ENCODE measurements at regions not wholly inside any gene's neighbourhood (a gene's known extent, or its start where the extent isn't known, plus 50 kb on each side); places are given as distances from the start of the nearest gene placed in this dataset.

DNA sequence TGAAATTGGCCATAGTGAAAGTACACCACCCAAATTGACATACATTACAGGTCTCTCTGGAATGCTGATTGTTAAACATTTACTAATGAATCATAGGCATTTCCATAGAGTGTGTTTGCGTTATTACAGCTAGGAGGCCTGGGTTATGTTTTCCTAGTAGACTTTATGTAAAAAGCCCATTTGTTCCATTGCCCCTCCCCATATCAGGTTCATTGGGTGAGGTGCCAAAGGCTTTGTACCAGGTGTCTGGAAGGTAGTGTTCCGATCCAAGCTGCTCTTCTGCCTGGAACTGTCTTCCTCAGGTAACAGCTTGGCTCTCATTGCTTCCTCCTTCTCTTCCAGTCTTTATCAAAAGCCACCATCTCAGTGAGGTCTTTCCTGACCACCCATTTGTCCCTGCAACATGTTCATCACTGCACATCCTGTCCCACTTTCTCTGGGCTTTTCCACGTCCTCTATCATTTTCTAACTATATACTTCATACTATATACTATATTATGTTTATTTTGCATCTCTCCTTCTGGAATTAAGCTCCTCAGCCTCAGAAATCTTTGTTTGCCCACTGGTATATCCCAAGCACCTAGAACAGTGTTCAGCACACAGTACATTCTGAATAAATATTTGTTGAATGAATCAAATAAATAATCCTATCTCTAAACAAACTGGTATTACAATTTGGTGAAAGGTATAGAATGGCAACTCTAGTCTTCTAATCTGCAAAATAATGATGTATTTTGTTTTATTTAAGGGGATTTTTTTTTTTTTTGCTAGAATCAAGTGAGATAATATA is 252.3 kb downstream of the KTN1 start:
- TF ChIP-seq, protein P1, sequence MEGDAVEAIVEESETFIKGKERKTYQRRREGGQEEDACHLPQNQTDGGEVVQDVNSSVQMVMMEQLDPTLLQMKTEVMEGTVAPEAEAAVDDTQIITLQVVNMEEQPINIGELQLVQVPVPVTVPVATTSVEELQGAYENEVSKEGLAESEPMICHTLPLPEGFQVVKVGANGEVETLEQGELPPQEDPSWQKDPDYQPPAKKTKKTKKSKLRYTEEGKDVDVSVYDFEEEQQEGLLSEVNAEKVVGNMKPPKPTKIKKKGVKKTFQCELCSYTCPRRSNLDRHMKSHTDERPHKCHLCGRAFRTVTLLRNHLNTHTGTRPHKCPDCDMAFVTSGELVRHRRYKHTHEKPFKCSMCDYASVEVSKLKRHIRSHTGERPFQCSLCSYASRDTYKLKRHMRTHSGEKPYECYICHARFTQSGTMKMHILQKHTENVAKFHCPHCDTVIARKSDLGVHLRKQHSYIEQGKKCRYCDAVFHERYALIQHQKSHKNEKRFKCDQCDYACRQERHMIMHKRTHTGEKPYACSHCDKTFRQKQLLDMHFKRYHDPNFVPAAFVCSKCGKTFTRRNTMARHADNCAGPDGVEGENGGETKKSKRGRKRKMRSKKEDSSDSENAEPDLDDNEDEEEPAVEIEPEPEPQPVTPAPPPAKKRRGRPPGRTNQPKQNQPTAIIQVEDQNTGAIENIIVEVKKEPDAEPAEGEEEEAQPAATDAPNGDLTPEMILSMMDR (IDR thresholded peaks at IDR 0.05) = no peak
- no peak for TF ChIP-seq POLR2A (IDR thresholded peaks at IDR 0.05)

Measured in thyroid gland (tissue), 4 donors.